Thymus (tissue), 11 donors: ENCODE measurements at regions not wholly inside any gene's neighbourhood (a gene's known extent, or its start where the extent isn't known, plus 50 kb on each side); places are given as distances from the start of the nearest gene placed in this dataset.

Experiments
- DNase-seq, 9 donors: peaks; one replicate each; pipeline ENCODE4 v3.0.0-alpha.2; 2013; ENCODE audit warnings: low spot score in 9 of 9, low read depth in 6 of 9, missing footprints in 1 of 9
- H3K27ac ChIP-seq, 2 donors: one replicate each; pipeline ENCODE4 v1.5.1; 2013; ENCODE audit warnings: control low read depth in 1 of 2, low read depth in 1 of 2, low read length in 1 of 2, mild to moderate bottlenecking in 1 of 2, moderate library complexity in 1 of 2
- H3K27me3 ChIP-seq, 2 donors: one replicate each; pipeline ENCODE4 v1.5.1; 2013; ENCODE audit warnings: low read length in 1 of 2; ENCODE audit not compliant: control insufficient read depth in 2 of 2, insufficient read depth in 1 of 2
- H3K36me3 ChIP-seq, 2 donors: one replicate each; pipeline ENCODE4 v1.5.1; 2013; ENCODE audit warnings: low read length in 1 of 2, mild to moderate bottlenecking in 1 of 2, moderate library complexity in 1 of 2; ENCODE audit not compliant: control insufficient read depth in 2 of 2, insufficient read depth in 2 of 2
- H3K4me1 ChIP-seq, 2 donors: one replicate each; pipeline ENCODE4 v1.5.1; 2013; ENCODE audit warnings: low read length in 2 of 2; ENCODE audit not compliant: control insufficient read depth in 2 of 2, insufficient read depth in 2 of 2
- H3K4me3 ChIP-seq, 2 donors: one replicate each; pipeline ENCODE4 v1.5.1; 2013; ENCODE audit warnings: low read length in 2 of 2, control low read depth in 1 of 2, mild to moderate bottlenecking in 1 of 2
- H3K9me3 ChIP-seq, 2 donors: one replicate each; pipeline ENCODE4 v1.5.1; 2013; ENCODE audit warnings: low read length in 1 of 2, mild to moderate bottlenecking in 1 of 2; ENCODE audit not compliant: control insufficient read depth in 2 of 2, insufficient read depth in 1 of 2
- WGBS: extraction: QIAGEN DNeasy Blood & Tissue Kit; methylation state at CpG from one replicate; pipeline ENCODE4 v1.1.7; 2013; 5-methylcytosine and 5-hydroxymethylcytosine counted together
- donor health status: healthy.

DNA sequence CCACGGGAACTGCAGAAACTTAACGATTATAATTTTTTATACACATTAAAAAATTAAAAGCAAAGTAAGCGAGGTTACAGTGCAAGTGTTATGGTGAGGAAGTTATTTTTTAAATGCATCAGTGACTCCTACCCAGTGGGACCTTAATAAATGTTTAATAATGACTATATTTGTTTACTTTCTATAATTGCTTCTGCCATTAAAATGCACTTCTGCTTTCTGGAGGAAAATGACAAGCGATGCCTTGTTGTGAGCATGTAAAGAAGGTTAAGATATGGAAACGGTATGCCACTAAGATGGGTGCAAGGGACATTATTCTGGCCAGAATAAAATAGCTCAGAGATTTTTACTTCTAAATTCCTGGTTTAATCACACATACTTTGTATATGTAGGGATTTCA is 252.1 kb downstream of the CDH11 start:
- H3K4me1 ChIP-seq, result no peaks in the 10 kb centered on the region
- no peak for DNase-seq
- H3K9me3 ChIP-seq, result no peaks in the 10 kb centered on the region
- 88% methylated on average over 5 of the region's 5 CpGs for WGBS
- no peaks in the 10 kb centered on the region for H3K27me3 ChIP-seq
- no peak overlapping the region for H3K27ac ChIP-seq
- no peak overlapping the region for H3K4me3 ChIP-seq
- no peaks in the 10 kb centered on the region for H3K36me3 ChIP-seq

DNA sequence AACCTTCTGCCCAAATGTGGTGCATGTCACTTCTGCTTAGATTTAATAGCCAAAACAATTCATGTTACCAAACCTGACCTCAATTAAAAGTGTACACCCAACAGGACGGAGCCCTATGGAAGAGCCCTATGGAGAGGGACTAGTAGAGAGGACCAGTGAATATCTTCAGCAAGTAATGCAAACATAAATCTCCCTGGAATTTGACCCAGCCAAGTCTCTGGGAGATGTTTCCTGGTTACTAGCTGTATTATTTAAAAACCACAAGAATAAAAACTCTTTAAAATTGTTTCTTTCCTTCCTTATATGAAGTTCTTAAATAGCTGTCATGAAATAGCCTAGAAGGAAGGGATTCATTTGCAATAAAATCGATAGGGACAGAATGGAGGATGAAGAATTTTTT is 255.8 kb downstream of the CDH11 start:
- Histone ChIP-seq H3K4me3 (no peak overlapping the region), H3K27ac (no peak overlapping the region)
- 92% methylated on average over 2 of the region's 2 CpGs for WGBS

DNA sequence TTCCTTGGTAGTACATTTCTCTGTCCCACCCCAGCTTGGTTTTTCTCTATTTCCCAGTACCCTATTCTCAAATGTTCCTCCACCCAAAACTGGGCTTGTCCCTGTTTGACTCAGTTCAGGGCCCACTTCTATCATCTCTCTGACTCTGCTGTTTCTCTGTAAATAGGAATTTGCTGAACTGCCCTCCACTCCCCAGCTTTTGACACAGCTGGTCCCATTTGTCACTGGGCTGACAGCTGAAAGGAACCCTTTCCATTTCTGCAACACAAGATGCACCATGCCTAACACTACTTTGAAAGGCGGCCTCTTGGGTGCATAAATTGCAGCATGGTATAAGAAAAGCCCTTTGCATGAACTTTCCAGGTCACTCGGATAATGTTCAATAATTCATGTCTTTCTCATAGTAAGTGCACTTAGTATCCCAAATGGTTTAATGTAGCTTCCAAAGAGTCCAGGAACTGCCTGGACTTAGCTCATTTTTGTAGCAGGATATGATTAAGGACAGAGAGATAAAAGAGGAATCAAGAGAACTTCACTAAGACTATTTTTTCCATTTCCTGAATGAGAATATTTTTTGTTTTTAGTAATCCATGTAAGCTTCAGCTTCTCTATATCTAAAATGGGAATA is 256.7 kb downstream of the CDH11 start:
- no peaks in the 10 kb centered on the region for H3K4me1 ChIP-seq
- no peaks in the 10 kb centered on the region for H3K27me3 ChIP-seq
- H3K36me3 ChIP-seq, result no peaks in the 10 kb centered on the region
- 87% methylated on average over 2 of the region's 2 CpGs for WGBS
- no peak overlapping the region for H3K4me3 ChIP-seq
- DNase-seq, result no peak
- no peak overlapping the region for H3K27ac ChIP-seq
- no peaks in the 10 kb centered on the region for H3K9me3 ChIP-seq

More for the DNA sequence above, 255.8 kb downstream of the CDH11 start:
- H3K4me1 ChIP-seq, result no peaks in the 10 kb centered on the region
- no peak for DNase-seq
- H3K9me3 ChIP-seq, result no peaks in the 10 kb centered on the region
- H3K27me3 ChIP-seq, result no peaks in the 10 kb centered on the region
- no peaks in the 10 kb centered on the region for H3K36me3 ChIP-seq

DNA sequence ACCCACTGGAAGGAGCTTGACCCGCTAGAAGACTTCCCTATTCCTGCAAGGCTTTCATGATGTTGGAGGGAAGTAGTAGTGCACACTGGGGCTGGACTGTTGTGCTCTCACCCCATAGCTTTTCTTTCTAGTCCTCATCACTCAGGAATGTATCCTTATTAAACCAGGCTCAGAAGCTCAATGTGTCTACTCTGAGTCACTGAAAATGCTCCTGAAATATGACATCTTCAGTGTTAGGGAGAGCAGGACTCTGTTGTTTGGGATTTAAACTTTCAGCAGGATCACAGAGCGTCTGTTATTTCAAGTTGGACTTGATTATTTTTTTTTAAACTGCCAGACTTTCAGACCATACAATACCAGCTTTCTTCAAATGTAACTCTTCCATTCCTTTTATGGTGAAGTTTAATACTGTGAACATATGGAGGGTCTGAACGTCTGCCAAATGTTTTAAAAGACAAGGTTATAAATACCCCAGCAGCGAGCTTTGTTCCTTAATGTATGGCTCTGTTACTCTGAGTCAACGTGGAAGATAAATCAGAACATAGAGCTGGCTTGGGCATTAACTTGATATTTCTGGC is 257.5 kb downstream of the CDH11 start:
- Histone ChIP-seq H3K4me3 (no peak overlapping the region), H3K9me3 (no peaks in the 10 kb centered on the region), H3K27ac (no peak overlapping the region), H3K36me3 (no peaks in the 10 kb centered on the region), H3K4me1 (no peaks in the 10 kb centered on the region), H3K27me3 (no peaks in the 10 kb centered on the region)
- 78% methylated on average over 5 of the region's 5 CpGs for WGBS
- DNase-seq, result no peak

DNA sequence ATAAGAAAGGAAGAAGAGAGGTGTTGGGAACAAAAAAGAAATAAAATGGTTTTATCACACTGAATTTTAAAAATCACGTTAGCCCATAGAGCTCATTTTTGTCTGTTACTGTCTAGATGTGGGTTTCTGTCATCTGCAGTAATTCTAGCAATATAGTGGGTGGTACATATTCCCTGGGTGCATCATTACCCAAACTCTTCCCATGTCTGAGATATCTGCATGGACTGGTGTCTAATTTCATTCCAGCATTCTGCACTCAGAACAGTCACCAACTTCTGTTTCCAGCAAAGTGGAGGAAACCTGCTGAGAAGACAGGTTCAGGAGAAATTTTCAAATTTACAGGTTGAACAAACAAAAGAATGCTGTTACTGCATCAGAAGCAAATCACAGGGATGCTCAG is 263.8 kb downstream of the CDH11 start:
- no peak for DNase-seq
- Histone ChIP-seq H3K27me3 (no peaks in the 10 kb centered on the region), H3K4me3 (no peak overlapping the region), H3K4me1 (no peaks in the 10 kb centered on the region), H3K27ac (no peak overlapping the region), H3K36me3 (no peaks in the 10 kb centered on the region), H3K9me3 (no peaks in the 10 kb centered on the region)
- 86% methylated on average over 1 of the region's 1 CpG for WGBS

DNA sequence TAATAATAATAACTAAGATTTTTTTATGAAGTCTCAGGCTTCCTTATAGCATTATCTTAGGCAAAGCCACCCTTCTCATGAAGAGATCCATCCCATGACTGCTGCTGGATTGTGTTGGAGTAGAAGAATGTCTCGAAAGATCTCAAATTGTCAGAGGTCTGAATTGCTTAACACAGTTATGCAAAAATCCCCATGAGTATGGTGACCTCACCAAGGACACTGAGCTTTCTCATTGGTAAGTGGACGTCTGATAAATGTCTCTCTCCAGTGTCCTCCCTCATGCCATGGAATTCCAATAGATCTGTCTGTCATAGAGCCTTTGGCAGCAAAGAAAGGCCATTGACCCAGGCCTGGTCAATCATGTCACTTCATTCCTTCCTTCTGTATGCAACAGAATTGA is 264.5 kb downstream of the CDH11 start:
- H3K4me1 ChIP-seq, result no peaks in the 10 kb centered on the region
- H3K27ac ChIP-seq, result no peak overlapping the region
- H3K27me3 ChIP-seq, result no peaks in the 10 kb centered on the region
- no peaks in the 10 kb centered on the region for H3K9me3 ChIP-seq
- 89% methylated on average over 2 of the region's 2 CpGs for WGBS
- H3K4me3 ChIP-seq, result no peak overlapping the region
- no peak for DNase-seq
- no peaks in the 10 kb centered on the region for H3K36me3 ChIP-seq

DNA sequence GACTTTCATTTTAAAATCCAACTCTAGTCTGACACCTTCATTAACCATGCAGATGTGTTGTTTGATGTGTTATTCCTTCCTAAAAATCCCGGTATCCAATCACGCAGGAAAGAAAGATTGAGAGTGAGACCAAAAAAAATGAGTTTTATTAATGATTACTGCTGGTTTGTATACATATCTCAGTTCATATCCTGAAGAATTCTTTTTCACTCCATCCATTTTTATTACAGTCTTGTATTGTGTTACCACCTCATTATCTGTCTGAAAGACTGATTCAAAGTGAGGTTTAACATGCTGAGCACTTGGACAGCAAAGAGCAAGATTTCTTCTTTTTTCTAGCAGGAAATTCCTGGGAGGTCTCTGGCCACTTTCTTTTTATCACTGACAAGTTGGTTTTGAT is 268.3 kb downstream of the CDH11 start:
- Histone ChIP-seq H3K27me3 (no peaks in the 10 kb centered on the region), H3K27ac (no peak overlapping the region), H3K4me3 (no peak overlapping the region), H3K4me1 (no peaks in the 10 kb centered on the region), H3K9me3 (no peaks in the 10 kb centered on the region), H3K36me3 (no peaks in the 10 kb centered on the region)
- DNase-seq, result no peak
- WGBS, result 91% methylated on average over 2 of the region's 2 CpGs

DNA sequence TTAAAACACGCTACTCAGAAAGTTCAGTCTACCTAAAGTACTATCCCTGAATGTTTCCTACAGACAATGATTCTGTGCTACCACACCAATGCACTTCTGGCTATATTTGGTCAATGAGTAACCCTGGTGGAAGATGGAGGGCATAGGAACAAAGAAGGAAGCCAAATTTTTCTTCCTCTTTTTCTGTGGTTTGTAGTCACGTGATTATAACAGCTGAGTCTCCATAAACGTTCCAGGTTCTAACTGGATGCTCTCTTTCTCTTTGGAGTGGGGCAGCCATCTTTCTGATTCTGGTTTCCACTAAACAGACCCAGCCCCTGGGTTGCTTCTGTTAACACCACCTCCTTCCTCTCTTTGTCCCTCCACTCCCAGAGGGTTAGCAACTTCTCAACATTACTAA is 274.9 kb downstream of the CDH11 start:
- 42% methylated on average over 3 of the region's 3 CpGs for WGBS
- Histone ChIP-seq H3K27ac (no peak overlapping the region), H3K27me3 (no peaks in the 10 kb centered on the region), H3K9me3 (no peaks in the 10 kb centered on the region), H3K36me3 (no peaks in the 10 kb centered on the region), H3K4me3 (no peak overlapping the region), H3K4me1 (no peaks in the 10 kb centered on the region)
- DNase-seq, result no peak

DNA sequence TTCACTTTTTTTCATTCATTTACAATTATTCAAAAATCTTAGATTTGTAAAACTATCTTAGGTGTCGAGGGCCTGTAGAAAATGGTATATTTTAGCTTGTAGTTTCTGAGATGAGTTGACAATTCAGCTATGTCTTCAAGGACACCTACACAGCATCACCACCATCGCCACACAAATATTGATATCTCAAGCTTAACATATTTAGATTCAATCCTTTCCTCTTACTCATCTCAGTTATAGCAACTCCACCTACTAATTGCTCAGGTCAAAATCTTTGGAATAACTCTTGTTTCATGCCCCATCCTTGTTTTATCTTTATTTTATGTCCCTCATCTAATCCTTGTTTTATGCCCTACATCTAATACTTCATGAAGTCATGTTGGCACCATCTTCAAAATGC is 276.8 kb downstream of the CDH11 start:
- 95% methylated on average over 2 of the region's 2 CpGs for WGBS
- Histone ChIP-seq H3K27me3 (no peaks in the 10 kb centered on the region), H3K9me3 (no peaks in the 10 kb centered on the region), H3K4me3 (no peak overlapping the region), H3K27ac (no peak overlapping the region), H3K36me3 (no peaks in the 10 kb centered on the region), H3K4me1 (no peaks in the 10 kb centered on the region)
- no peak for DNase-seq
